Upper lobe of left lung (tissue), 4 donors: ENCODE measurements at regions not wholly inside any gene's neighbourhood (a gene's known extent, or its start where the extent isn't known, plus 50 kb on each side); places are given as distances from the start of the nearest gene placed in this dataset.

ENCODE experiments used
- CTCF ChIP-seq, 6 experiments: fragments of 450-650 bp in 4 of 6; fragments of 200-600 bp in 2 of 6; sonication (generic) in 2 of 6; IDR thresholded peaks; one replicate each; pipeline ENCODE4 v1.5.1; 2016 to 2019; ENCODE audit warnings: antibody characterized with exemption in 6 of 6
- POLR2A ChIP-seq, 4 donors: fragments of 450-650 bp; IDR thresholded peaks; one replicate each; pipeline ENCODE4 v1.5.1; 2016 to 2017; ENCODE audit warnings: antibody characterized with exemption in 4 of 4, mild to moderate bottlenecking in 2 of 4
- POLR2AphosphoS5 ChIP-seq, 2 donors: sonication (generic); formaldehyde crosslinking; IDR thresholded peaks; one replicate each; pipeline ENCODE4 v1.5.1; 2017; ENCODE audit warnings: antibody characterized with exemption in 2 of 2

DNA sequence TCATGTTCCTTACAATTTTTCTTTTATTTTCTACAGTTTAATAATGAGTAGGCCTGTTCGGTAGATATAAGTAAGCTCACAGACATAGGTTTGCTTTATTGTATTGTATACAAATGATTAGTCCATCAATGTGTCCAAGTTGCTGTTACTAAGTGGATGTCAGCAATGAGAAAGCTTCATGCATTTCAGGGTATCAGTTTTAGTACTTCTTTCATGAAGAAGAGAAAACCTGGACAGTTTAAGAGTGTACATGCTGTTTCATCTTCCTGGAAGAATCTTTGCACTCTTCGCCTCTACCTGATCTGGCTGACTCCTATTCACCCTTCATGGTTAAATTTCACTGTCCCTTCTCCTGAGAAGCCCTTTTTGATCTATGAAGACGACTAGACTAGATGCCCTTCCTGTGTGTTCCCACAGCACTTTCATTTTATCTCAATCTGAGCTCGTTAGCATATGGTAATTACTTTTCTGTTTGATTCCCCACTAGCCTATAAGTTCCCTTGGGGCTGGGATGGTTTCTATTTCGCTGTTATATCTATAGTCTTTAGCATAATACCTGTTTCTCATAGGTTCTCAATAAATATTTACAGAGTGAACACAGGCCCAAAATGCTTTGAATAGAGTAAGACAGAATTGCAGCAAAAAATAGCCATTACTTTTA, 70.7 kb downstream of the CETN3 start:
- TF ChIP-seq CTCF (IDR thresholded peaks at IDR 0.05) (no peak), POLR2A (IDR thresholded peaks at IDR 0.05) (no peak), POLR2AphosphoS5 (IDR thresholded peaks at IDR 0.05) (no peak)
